ENCODE measurements at regions not wholly inside any gene's neighbourhood (a gene's known extent, or its start where the extent isn't known, plus 50 kb on each side); places are given as distances from the start of the nearest gene placed in this dataset.

GRCh38 chr21:15285556-15285955 lies 220.8 kb upstream of the NRIP1 start:
- Histone ChIP-seq H3K27me3 (ENCODE audit: insufficient read depth, low read length) (no peaks in the 10 kb centered on the region), H3K27ac (ENCODE audit: insufficient read length, low read depth, low read length) (no peak overlapping the region), H3K9ac (ENCODE audit: extremely low read depth, insufficient read length, low read length) (no peak overlapping the region), H3K4me1 (ENCODE audit: insufficient read depth, low read length) (no peaks in the 10 kb centered on the region), H2BK5ac (ENCODE audit: insufficient read length, low read length) (no peak overlapping the region), H4K8ac (replicated peaks; ENCODE audit: insufficient read length, low read depth, low read length) (no peak overlapping the region), H2BK120ac (ENCODE audit: low read depth, low read length, poor library complexity, severe bottlenecking) (no peak overlapping the region), H4K5ac (ENCODE audit: insufficient read length, low read depth, low read length) (no peak overlapping the region), H2BK20ac (ENCODE audit: low read depth, low read length, poor library complexity, severe bottlenecking) (no peak overlapping the region), H3K56ac (ENCODE audit: insufficient read length, low read depth, low read length) (no peak overlapping the region), H3K18ac (ENCODE audit: insufficient read length, low read depth, low read length) (no peak overlapping the region), H3T11ph (ENCODE audit: low read length) (no peak overlapping the region), H3K4me2 (ENCODE audit: insufficient read depth, insufficient read length, low read length) (no peak overlapping the region), H2BK12ac (ENCODE audit: insufficient read length, low read depth, low read length) (no peak overlapping the region), H2BK15ac (ENCODE audit: low read depth, low read length) (no peak overlapping the region), H3K23ac (ENCODE audit: insufficient read length, low read depth, low read length) (no peak overlapping the region), H3K4ac (ENCODE audit: low read depth, low read length) (no peak overlapping the region), H3K9me3 (ENCODE audit: control insufficient read depth, low read depth, low read length) (no peaks in the 10 kb centered on the region), H2AK5ac (ENCODE audit: insufficient read length, low read length) (no peak overlapping the region), H4K91ac (ENCODE audit: insufficient read length, low read depth, low read length) (no peak overlapping the region), H3K23me2 (ENCODE audit: insufficient read length, low read depth, low read length, poor library complexity, severe bottlenecking) (no peaks in the 10 kb centered on the region), H4K20me1 (ENCODE audit: control insufficient read depth, insufficient read depth, insufficient read length) (no peaks in the 10 kb centered on the region), H3K14ac (ENCODE audit: insufficient read depth, low read length) (no peak overlapping the region), H3K79me1 (ENCODE audit: insufficient read depth, low read depth, low read length, poor library complexity, severe bottlenecking) (no peaks in the 10 kb centered on the region), H2AFZ (ENCODE audit: low read length) (no peak overlapping the region), H3K79me2 (ENCODE audit: insufficient read depth, low read length) (no peaks in the 10 kb centered on the region)
- WGBS (ENCODE audit: extremely low coverage, insufficient read length, low lambda C conversion rate): no CpG with 5 or more reads among the region's 4 CpGs
- H3K4me1 Mint-ChIP-seq: peaks cover 0 to 2% of the 10 kb centered on the region in 2 experiments; a peak in 1 of 4 replicates
- no peak overlapping the region for H3K4me3 Mint-ChIP-seq
- DNase-seq: no peak
- H3K9me3 Mint-ChIP-seq: peaks cover 0 to 3% of the 10 kb centered on the region in 2 experiments; a peak in 2 of 5 replicates
- no peak for TF ChIP-seq CTCF (conservative IDR thresholded peaks at IDR 0.05)
- H3K27me3 Mint-ChIP-seq (ENCODE audit: low read depth): peaks cover 3% of the 10 kb centered on the region
- H3K27ac Mint-ChIP-seq: no peak overlapping the region
- peaks cover 0 to 4% (median 0%) of the 10 kb centered on the region in 3 experiments; a peak in 1 of 7 replicates for H3K36me3 Mint-ChIP-seq (ENCODE audit: insufficient read depth in 1 of 3, low read depth in 3 of 3)
